HTR-8/SVneo (cell line): ENCODE measurements at regions not wholly inside any gene's neighbourhood (a gene's known extent, or its start where the extent isn't known, plus 50 kb on each side); places are given as distances from the start of the nearest gene placed in this dataset.

ENCODE experiments used
- DNase-seq: peaks from one replicate; pipeline ENCODE4 v3.0.0; 2011; ENCODE audit warnings: low spot score, mixed read lengths; ENCODE audit not compliant: insufficient read length
- FAIRE-seq: peaks from 2 replicates; lab custom pipeline; 2011; peaks lifted over from hg19 to GRCh38; lab: Jason Lieb, UNC

GRCh38 chr13:76389321-76389720, 496.9 kb downstream of the KCTD12 start:
- no peak for DNase-seq
- no peak for FAIRE-seq

- FAIRE-seq (no peak), DNase-seq (no peak)
Observed at GRCh38 chr13:76387566-76387965, 498.6 kb downstream of the KCTD12 start.

- no peak for DNase-seq
- no peak for FAIRE-seq
Observed at GRCh38 chr13:76386321-76386720, 499.9 kb downstream of the KCTD12 start.

GRCh38 chr13:76385586-76385985, 500.6 kb downstream of the KCTD12 start:
- FAIRE-seq, result no peak

GRCh38 chr13:76383676-76384461, 502.3 kb downstream of the KCTD12 start:
- FAIRE-seq (no peak), DNase-seq (no peak)

More at GRCh38 chr13:76385586-76385985, 500.6 kb downstream of the KCTD12 start:
- no peak for DNase-seq

- FAIRE-seq, result no peak
Observed at GRCh38 chr13:76380446-76381065, 505.6 kb downstream of the KCTD12 start.

GRCh38 chr13:76379341-76380105, 506.7 kb downstream of the KCTD12 start:
- FAIRE-seq (no peak), DNase-seq (no peak)

More at GRCh38 chr13:76380446-76381065, 505.6 kb downstream of the KCTD12 start:
- no peak for DNase-seq

GRCh38 chr13:76378767-76379166, 507.4 kb downstream of the KCTD12 start:
- DNase-seq (no peak), FAIRE-seq (no peak)

GRCh38 chr13:76363682-76364289, 522.4 kb downstream of the KCTD12 start:
- DNase-seq (no peak), FAIRE-seq (no peak)

- FAIRE-seq (no peak), DNase-seq (no peak)
Observed at GRCh38 chr13:76361868-76362267, 524.3 kb downstream of the KCTD12 start.

GRCh38 chr13:76351541-76352229, 534.5 kb downstream of the KCTD12 start:
- DNase-seq (no peak), FAIRE-seq (no peak)

- no peak for DNase-seq
- no peak for FAIRE-seq
Observed at GRCh38 chr13:76350399-76350798, 535.8 kb downstream of the KCTD12 start.

GRCh38 chr13:76349700-76350099, 536.5 kb downstream of the KCTD12 start:
- FAIRE-seq (no peak), DNase-seq (no peak)

- no peak for FAIRE-seq
- DNase-seq, result no peak
Observed at GRCh38 chr13:76339649-76340048, 546.6 kb downstream of the KCTD12 start.

GRCh38 chr13:76338003-76338402, 548.2 kb downstream of the KCTD12 start:
- DNase-seq (no peak), FAIRE-seq (no peak)

GRCh38 chr13:76336889-76337844, 549.0 kb downstream of the KCTD12 start:
- no peak for FAIRE-seq
- DNase-seq, result no peak

GRCh38 chr13:76335463-76335862, 550.7 kb downstream of the KCTD12 start:
- FAIRE-seq, result no peak

GRCh38 chr13:76331943-76332712, 554.1 kb downstream of the KCTD12 start:
- FAIRE-seq, result no peak
- DNase-seq, result no peak

More at GRCh38 chr13:76335463-76335862, 550.7 kb downstream of the KCTD12 start:
- DNase-seq, result no peak
